HEK293T (cell line): ENCODE measurements at regions not wholly inside any gene's neighbourhood (a gene's known extent, or its start where the extent isn't known, plus 50 kb on each side); places are given as distances from the start of the nearest gene placed in this dataset.
"Not testable (repeated sequence)": the region's sequence is repeated elsewhere in the genome, so short reads cannot be mapped to it uniquely, and the experiment has no call there.

Experiments used
- CTCF ChIA-PET: fragments of 350-600 bp; formaldehyde crosslinking; extraction: SDS; loops from one replicate; lab custom pipeline; 2021; ENCODE audit warnings: antibody characterized with exemption, inconsistent platforms; lab: Yijun Ruan, JAX
- POLR2A ChIA-PET: fragments of 350-600 bp; formaldehyde crosslinking; extraction: SDS; loops from one replicate; lab custom pipeline; 2020; ENCODE audit warnings: antibody characterized with exemption, inconsistent platforms; lab: Yijun Ruan, JAX
- DNase-seq: peaks from one replicate; pipeline ENCODE4 v3.0.0; 2012; ENCODE audit warnings: mixed read lengths; ENCODE audit errors: extremely low spot score
- ARNT ChIP-seq: fragments of 450-650 bp; IDR thresholded peaks from 2 replicates; pipeline ENCODE4 v1.6.1; 2017; ENCODE audit warnings: mild to moderate bottlenecking
- BHLHE40 ChIP-seq: fragments of 450-650 bp; IDR thresholded peaks from 2 replicates; pipeline ENCODE4 v1.6.1; 2016; ENCODE audit warnings: mild to moderate bottlenecking, moderate library complexity, borderline replicate concordance
- CTBP1 ChIP-seq: fragments of 450-650 bp; IDR thresholded peaks from 2 replicates; pipeline ENCODE4 v1.6.1; 2016; ENCODE audit warnings: borderline replicate concordance
- ELF4 ChIP-seq: fragments of 450-650 bp; IDR thresholded peaks from 2 replicates; pipeline ENCODE4 v1.6.1; 2017; ENCODE audit warnings: antibody characterized with exemption
- FOXA1 ChIP-seq: fragments of 450-650 bp; IDR thresholded peaks from 2 replicates; pipeline ENCODE4 v1.6.1; 2016; ENCODE audit warnings: mild to moderate bottlenecking
- FOXK2 ChIP-seq: fragments of 450-650 bp; IDR thresholded peaks from 2 replicates; pipeline ENCODE4 v1.6.1; 2016; ENCODE audit warnings: mild to moderate bottlenecking
- FOXM1 ChIP-seq: fragments of 450-650 bp; IDR thresholded peaks from 2 replicates; pipeline ENCODE4 v1.6.1; 2017; ENCODE audit warnings: mild to moderate bottlenecking, borderline replicate concordance
- HDGF ChIP-seq: fragments of 450-650 bp; IDR thresholded peaks from 2 replicates; pipeline ENCODE4 v1.6.1; 2017; ENCODE audit warnings: antibody characterized with exemption, borderline replicate concordance
- L3MBTL2 ChIP-seq: fragments of 450-650 bp; conservative IDR thresholded peaks from 2 replicates; pipeline ENCODE4 v1.6.1; 2016; ENCODE audit warnings: mild to moderate bottlenecking
- LEF1 ChIP-seq: fragments of 450-650 bp; IDR thresholded peaks from 2 replicates; pipeline ENCODE4 v1.6.1; 2017; ENCODE audit warnings: mild to moderate bottlenecking, borderline replicate concordance
- NFRKB ChIP-seq: fragments of 450-650 bp; IDR thresholded peaks from 2 replicates; pipeline ENCODE4 v1.6.1; 2016; ENCODE audit warnings: mild to moderate bottlenecking, moderate library complexity
- SP1 ChIP-seq: fragments of 450-650 bp; IDR thresholded peaks from 2 replicates; pipeline ENCODE4 v1.6.1; 2017
- SUZ12 ChIP-seq: fragments of 450-650 bp; IDR thresholded peaks from 2 replicates; pipeline ENCODE4 v1.6.1; 2016; ENCODE audit warnings: mild to moderate bottlenecking
- TARDBP ChIP-seq: fragments of 450-650 bp; IDR thresholded peaks from 2 replicates; pipeline ENCODE4 v1.6.1; 2016
- ZNF384 ChIP-seq: fragments of 450-650 bp; IDR thresholded peaks from 2 replicates; pipeline ENCODE4 v1.6.1; 2016
- TF ChIP-seq, protein P1 (sequence below): fragments of 450-650 bp; IDR thresholded peaks from 2 replicates; pipeline ENCODE4 v1.6.1; 2016

- TF ChIP-seq, protein P1, sequence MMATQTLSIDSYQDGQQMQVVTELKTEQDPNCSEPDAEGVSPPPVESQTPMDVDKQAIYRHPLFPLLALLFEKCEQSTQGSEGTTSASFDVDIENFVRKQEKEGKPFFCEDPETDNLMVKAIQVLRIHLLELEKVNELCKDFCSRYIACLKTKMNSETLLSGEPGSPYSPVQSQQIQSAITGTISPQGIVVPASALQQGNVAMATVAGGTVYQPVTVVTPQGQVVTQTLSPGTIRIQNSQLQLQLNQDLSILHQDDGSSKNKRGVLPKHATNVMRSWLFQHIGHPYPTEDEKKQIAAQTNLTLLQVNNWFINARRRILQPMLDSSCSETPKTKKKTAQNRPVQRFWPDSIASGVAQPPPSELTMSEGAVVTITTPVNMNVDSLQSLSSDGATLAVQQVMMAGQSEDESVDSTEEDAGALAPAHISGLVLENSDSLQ: no peak
- TF ChIP-seq CTBP1 (no peak), FOXK2 (no peak)
- no peak for DNase-seq
- ChIA-PET POLR2A (no interaction called here), CTCF (no interaction called here)
Observed at GRCh38 chr7:91717681-91718470, 162.6 kb downstream of the MTERF1 start.

DNA sequence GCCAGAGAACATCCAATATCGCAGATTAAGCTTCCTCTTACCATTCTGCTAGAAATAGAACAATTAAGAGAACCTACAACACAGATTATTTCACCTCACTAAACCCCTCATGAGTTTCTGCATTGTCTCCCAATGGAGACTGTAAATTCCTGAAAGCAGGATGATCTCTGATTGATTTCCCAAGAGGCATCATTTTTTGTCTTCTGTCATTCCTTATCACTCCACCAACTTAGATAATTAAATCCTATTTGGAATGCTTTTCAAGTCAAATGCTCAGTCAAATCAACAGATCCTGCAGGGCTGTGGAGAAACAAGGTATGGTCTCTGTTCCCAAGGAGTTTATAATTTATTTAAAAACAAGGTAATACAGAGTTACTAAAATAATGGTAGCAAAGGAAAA is 161.5 kb downstream of the MTERF1 start:
- POLR2A ChIA-PET: no interaction called here
- no peak for DNase-seq
- TF ChIP-seq ARNT (no peak), HDGF (no peak), ELF4 (no peak), SP1 (no peak), SUZ12 (no peak), NFRKB (no peak), FOXK2 (no peak), LEF1 (no peak), FOXM1 (no peak), ZNF384 (no peak)
- CTCF ChIA-PET: no interaction called here

- POLR2A ChIA-PET: no interaction called here
- CTCF ChIA-PET: no interaction called here
- no peak for TF ChIP-seq SUZ12
- no peak for TF ChIP-seq BHLHE40
- TF ChIP-seq ELF4: no peak
- TF ChIP-seq HDGF: no peak
- TF ChIP-seq LEF1: no peak
- TF ChIP-seq ZNF384: no peak
- no peak for TF ChIP-seq FOXM1
- no peak for TF ChIP-seq SP1
- TF ChIP-seq L3MBTL2: no peak
- TF ChIP-seq FOXK2: no peak
- TF ChIP-seq, protein P1: no peak
- TF ChIP-seq CTBP1: no peak
- no peak for TF ChIP-seq NFRKB
- TF ChIP-seq TARDBP: no peak
- no peak for DNase-seq
Observed at GRCh38 chr7:91720260-91720937, 160.1 kb downstream of the MTERF1 start.

GRCh38 chr7:91722831-91723230 is 157.7 kb downstream of the MTERF1 start:
- ChIA-PET CTCF (no interaction called here), POLR2A (no interaction called here)
- DNase-seq: no peak
- no peak for TF ChIP-seq CTBP1
- no peak for TF ChIP-seq BHLHE40
- TF ChIP-seq TARDBP: no peak
- TF ChIP-seq HDGF: no peak
- TF ChIP-seq SP1: no peak
- no peak for TF ChIP-seq LEF1
- TF ChIP-seq L3MBTL2: no peak
- TF ChIP-seq SUZ12: no peak
- no peak for TF ChIP-seq FOXK2
- no peak for TF ChIP-seq FOXM1
- no peak for TF ChIP-seq ELF4
- no peak for TF ChIP-seq ZNF384

DNA sequence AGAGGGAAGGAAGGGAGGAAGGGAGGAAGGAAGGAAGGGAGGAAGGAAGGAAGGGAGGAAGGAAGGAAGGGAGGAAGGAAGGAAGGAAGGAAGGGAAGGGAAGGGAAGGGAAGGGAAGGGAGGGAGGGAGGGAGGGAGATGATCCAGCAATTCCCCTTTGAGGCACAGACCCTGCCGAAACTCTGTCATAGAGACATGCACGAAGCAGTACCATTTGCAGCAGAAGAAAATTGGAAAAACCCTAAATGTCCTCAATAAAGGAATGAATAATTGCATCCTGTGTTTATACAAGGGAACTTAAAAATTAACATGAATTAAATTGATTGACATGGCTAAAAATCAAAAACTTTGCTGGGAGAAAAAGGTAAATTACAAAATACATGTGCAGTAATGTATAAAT is 151.5 kb downstream of the MTERF1 start:
- CTCF ChIA-PET, POLR2A ChIA-PET, DNase-seq: not testable (repeated sequence)

- POLR2A ChIA-PET: no interaction called here
- no peak for TF ChIP-seq L3MBTL2
- no peak for TF ChIP-seq LEF1
- TF ChIP-seq ARNT: no peak
- TF ChIP-seq HDGF: no peak
- TF ChIP-seq ELF4: no peak
- TF ChIP-seq TARDBP: no peak
- DNase-seq: no peak
- CTCF ChIA-PET: no interaction called here
Observed at GRCh38 chr7:91731976-91732375, 148.5 kb downstream of the MTERF1 start.

DNA sequence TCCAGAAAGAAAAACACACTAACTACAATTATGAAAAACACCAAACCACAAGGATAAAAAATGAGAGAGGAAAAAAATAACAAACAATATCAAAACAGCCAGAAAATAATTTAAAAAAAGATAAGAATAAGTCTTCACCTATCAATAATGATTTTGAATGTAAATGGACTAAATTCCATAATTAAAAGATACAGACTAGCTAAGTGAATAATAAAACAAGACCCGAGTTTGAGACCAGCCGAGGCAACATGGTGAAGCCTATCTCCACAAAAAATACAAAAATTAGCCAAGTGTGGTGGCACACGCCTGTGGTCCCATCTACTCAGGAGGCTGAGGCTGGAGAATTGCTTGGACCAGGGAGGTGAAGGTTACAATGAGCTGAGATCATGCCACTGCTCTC is 131.1 kb downstream of the MTERF1 start:
- TF ChIP-seq HDGF: no peak
- no peak for TF ChIP-seq FOXA1
- TF ChIP-seq BHLHE40: no peak
- no peak for TF ChIP-seq ELF4
- TF ChIP-seq, protein P1: no peak
- no peak for TF ChIP-seq SUZ12
- TF ChIP-seq ARNT: no peak
- TF ChIP-seq SP1: no peak
- no peak for TF ChIP-seq L3MBTL2
- TF ChIP-seq FOXM1: no peak
- no peak for TF ChIP-seq TARDBP
- no peak for TF ChIP-seq CTBP1
- no peak for TF ChIP-seq FOXK2
- no peak for TF ChIP-seq NFRKB
- no peak for TF ChIP-seq LEF1
- no peak for TF ChIP-seq ZNF384
- ChIA-PET POLR2A (no interaction called here), CTCF (interaction anchor here (0.6 to 0.7 kb wide), 2 partner anchors 34 to 38 kb away, joined by 3 to 7 read pairs; no protein-coding TSS in a partner anchor)
- no peak for DNase-seq
